Heart left ventricle (tissue), 16 donors: ENCODE measurements at regions not wholly inside any gene's neighbourhood (a gene's known extent, or its start where the extent isn't known, plus 50 kb on each side); places are given as distances from the start of the nearest gene placed in this dataset.

ENCODE experiments used
- ATAC-seq, 4 donors: fragments of 200-7000 bp; cut with Tn5 transposase; one replicate each; pipeline ENCODE4 v1.9.1; 2020 to 2022; ENCODE audit warnings: moderate library complexity in 4 of 4, mild to moderate bottlenecking in 3 of 4, moderate number of reproducible peaks in 1 of 4
- DNase-seq, 5 donors: peaks; one replicate each; pipeline ENCODE4 v3.0.0-alpha.2; 2020
- H3K27ac ChIP-seq, 12 donors: fragments of 200-600 bp; sonication (generic) in 4 of 12; one replicate each; pipeline versions ENCODE4 v1.5.0 to v1.8.0; 2016 to 2022; ENCODE audit warnings: mild to moderate bottlenecking in 2 of 12
- H3K27me3 ChIP-seq, 9 donors: fragments of 200-600 bp; sonication (generic) in 2 of 9; one replicate each; pipeline versions ENCODE4 v1.5.1 to v1.8.0; 2016 to 2022; ENCODE audit warnings: mild to moderate bottlenecking in 3 of 9
- H3K36me3 ChIP-seq, 9 donors: fragments of 200-600 bp; sonication (generic) in 2 of 9; one replicate each; pipeline versions ENCODE4 v1.5.0 to v1.8.0; 2018 to 2022; ENCODE audit warnings: mild to moderate bottlenecking in 2 of 9
- H3K4me1 ChIP-seq, 12 donors: fragments of 200-600 bp; sonication (generic) in 4 of 12; one replicate each; pipeline versions ENCODE4 v1.5.0 to v1.8.0; 2016 to 2022; ENCODE audit warnings: mild to moderate bottlenecking in 3 of 12
- H3K4me3 ChIP-seq, 12 donors: fragments of 200-600 bp; sonication (generic) in 4 of 12; one replicate each; pipeline versions ENCODE4 v1.5.0 to v1.8.0; 2017 to 2022; ENCODE audit warnings: mild to moderate bottlenecking in 9 of 12, moderate library complexity in 4 of 12
- H3K9me3 ChIP-seq, 12 donors: fragments of 200-600 bp; sonication (generic) in 4 of 12; one replicate each; pipeline versions ENCODE4 v1.5.0 to v1.8.0; 2016 to 2022; ENCODE audit warnings: mild to moderate bottlenecking in 1 of 12
- POLR2A ChIP-seq, 2 donors: fragments of 450-650 bp; IDR thresholded peaks; one replicate each; pipeline ENCODE4 v1.6.1; 2017; ENCODE audit warnings: antibody characterized with exemption in 2 of 2, mild to moderate bottlenecking in 2 of 2, moderate library complexity in 2 of 2
- WGBS, 4 donors: extraction: QIAGEN DNeasy Blood & Tissue Kit in 2 of 4; methylation state at CpG; one replicate each; pipeline versions ENCODE4 v1.1.5 to v1.1.7; 2013 to 2018; 5-methylcytosine and 5-hydroxymethylcytosine counted together
- intact Hi-C, 10 donors: fragments of 100-400 bp; cut with DNase I; formaldehyde crosslinking; loops; one replicate each; pipeline versions ENCODE4 v1.11.1 to v1.14.2; 2022
- TF ChIP-seq, protein P1 (sequence below), 12 donors: fragments of 200-600 bp; sonication (generic) in 4 of 12; IDR thresholded peaks; one replicate each; pipeline versions ENCODE4 v1.5.0 to v1.8.0; 2018 to 2022; ENCODE audit warnings: antibody characterized with exemption in 12 of 12, mild to moderate bottlenecking in 5 of 12
- donor health status: ischemic (EF 13 %, LVEDD 7.1; RV severe dilation, severe dysfunction).
- donor health status: healthy with polysubstance abuse.
- donor health status: DM: no; HTN: yes; CAD: no.
- donor health status: DM: no; HTN: no; CAD: no.
- donor health status: ischemic (EF 25% LVEDD 6.9; RV normal size, moderate dysfunction).
- donor health status: ischemic (EF 25% LVEDD 5.7; RV mildly dilated, moderate dysfunction).
- donor health status: healthy.
- donor health status: DM: yes; HTN: yes; CAD: no.
- donor health status: ischemic (EF 35%, LVEDD 5.7; RV mildly dilated, moderate dysfunction).
- donor health status: nonischemic (EF 11% LVEDD 7.7; RV severe dilation, severe dysfunction).
- donor health status: DM: yes; HTN: yes; CAD: no.
- donor health status: PGD.
- donor health status: ischemic (EF 29% LVEDD 5.4; RV normal size, mild dysfunction).
- donor health status: nonischemic (EF 23%, LVEDD 6.1; RV moderate dilation, normal function).

DNA sequence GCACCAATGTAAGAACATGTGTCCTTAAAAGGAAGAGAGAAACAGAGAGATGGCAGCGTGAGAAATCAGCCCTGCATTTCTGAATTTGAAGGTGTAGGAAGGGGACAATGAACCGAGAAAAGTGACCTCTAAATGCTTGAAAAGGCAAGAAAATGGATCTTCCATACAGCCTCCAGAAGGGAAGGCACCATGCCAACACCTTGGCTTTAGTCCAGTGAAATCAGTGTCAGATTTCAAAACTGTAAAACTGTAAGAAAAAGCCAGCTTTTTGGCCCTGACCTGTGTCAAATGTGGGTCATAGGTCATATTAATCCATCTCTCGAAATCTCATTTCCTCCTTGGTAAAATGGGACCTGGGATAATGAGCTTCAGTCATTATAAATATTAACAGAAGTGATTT, 762.3 kb downstream of the DCDC2C start:
- intact Hi-C loops = no loop called here
- H3K4me1 ChIP-seq = no peaks in the 10 kb centered on the region
- ATAC-seq (no peak), DNase-seq (no peak)
- H3K27ac ChIP-seq = no peak overlapping the region
- H3K36me3 ChIP-seq = no peaks in the 10 kb centered on the region
- WGBS, 4 donors = 62 to 69% (median 66%) methylated on average over 3 of the region's 3 CpGs
- H3K9me3 ChIP-seq = no peaks in the 10 kb centered on the region
- no peaks in the 10 kb centered on the region for H3K27me3 ChIP-seq
- H3K4me3 ChIP-seq = no peak overlapping the region
- TF ChIP-seq POLR2A (IDR thresholded peaks at IDR 0.05) = no peak
- TF ChIP-seq, protein P1, sequence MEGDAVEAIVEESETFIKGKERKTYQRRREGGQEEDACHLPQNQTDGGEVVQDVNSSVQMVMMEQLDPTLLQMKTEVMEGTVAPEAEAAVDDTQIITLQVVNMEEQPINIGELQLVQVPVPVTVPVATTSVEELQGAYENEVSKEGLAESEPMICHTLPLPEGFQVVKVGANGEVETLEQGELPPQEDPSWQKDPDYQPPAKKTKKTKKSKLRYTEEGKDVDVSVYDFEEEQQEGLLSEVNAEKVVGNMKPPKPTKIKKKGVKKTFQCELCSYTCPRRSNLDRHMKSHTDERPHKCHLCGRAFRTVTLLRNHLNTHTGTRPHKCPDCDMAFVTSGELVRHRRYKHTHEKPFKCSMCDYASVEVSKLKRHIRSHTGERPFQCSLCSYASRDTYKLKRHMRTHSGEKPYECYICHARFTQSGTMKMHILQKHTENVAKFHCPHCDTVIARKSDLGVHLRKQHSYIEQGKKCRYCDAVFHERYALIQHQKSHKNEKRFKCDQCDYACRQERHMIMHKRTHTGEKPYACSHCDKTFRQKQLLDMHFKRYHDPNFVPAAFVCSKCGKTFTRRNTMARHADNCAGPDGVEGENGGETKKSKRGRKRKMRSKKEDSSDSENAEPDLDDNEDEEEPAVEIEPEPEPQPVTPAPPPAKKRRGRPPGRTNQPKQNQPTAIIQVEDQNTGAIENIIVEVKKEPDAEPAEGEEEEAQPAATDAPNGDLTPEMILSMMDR (IDR thresholded peaks at IDR 0.05) = no peak

DNA sequence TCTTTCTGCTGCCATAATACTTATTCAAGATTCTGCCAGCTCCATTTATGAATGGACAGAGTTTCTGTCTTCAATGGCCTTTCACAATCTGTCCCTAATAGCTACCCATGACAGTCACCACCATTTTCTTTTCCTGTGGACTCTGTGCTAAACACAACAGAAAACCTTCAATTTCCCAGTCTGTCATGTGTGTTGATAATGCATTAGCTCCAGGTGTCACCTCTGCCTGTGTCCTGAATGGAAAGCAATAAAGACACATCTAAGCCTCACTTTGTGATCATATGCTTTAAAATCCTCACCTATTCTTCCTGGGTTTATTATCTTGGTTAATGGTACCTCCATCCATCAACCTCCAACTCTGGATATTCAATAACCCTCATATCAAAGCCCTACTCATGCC, 772.2 kb downstream of the DCDC2C start:
- Histone ChIP-seq H3K4me3 (no peak overlapping the region), H3K4me1 (no peaks in the 10 kb centered on the region), H3K27ac (no peak overlapping the region), H3K27me3 (no peaks in the 10 kb centered on the region), H3K36me3 (no peaks in the 10 kb centered on the region), H3K9me3 (peaks cover 0 to 5% (median 0%) of the 10 kb centered on the region in 12 donors)
- DNase-seq (no peak), ATAC-seq (no peak)
- intact Hi-C loops = no loop called here
- TF ChIP-seq POLR2A (IDR thresholded peaks at IDR 0.05) = no peak
- TF ChIP-seq, protein P1 (IDR thresholded peaks at IDR 0.05) = no peak

DNA sequence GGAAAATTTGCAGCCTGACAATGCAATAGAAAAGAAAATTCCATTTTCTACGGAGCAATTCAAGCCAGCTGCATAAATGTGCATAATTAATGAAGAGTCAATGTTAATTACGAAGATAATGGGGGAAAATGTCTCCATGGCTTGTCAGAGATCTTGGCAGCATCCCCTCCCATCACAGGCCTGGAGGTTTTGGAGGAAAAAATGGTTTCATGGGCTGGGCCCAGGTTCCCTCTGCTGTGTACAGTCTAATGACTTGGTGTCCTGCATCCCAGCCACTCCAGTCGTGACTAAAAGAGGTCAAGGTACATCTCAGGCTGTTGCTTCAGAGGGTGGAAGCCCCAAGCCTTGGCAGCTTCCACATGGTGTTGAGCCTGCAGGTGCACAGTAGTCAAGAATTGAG, 779.7 kb downstream of the DCDC2C start:
- Histone ChIP-seq H3K4me1 (no peaks in the 10 kb centered on the region), H3K36me3 (no peaks in the 10 kb centered on the region), H3K9me3 (peaks cover 0 to 17% (median 0%) of the 10 kb centered on the region in 12 donors), H3K27me3 (no peaks in the 10 kb centered on the region), H3K4me3 (no peak overlapping the region), H3K27ac (no peak overlapping the region)
- no peak for TF ChIP-seq POLR2A (IDR thresholded peaks at IDR 0.05)
- TF ChIP-seq, protein P1 (IDR thresholded peaks at IDR 0.05) = no peak
- intact Hi-C loops = no loop called here
- ATAC-seq (no peak), DNase-seq (no peak)
- 42 to 51% (median 47%) methylated on average over 3 of the region's 3 CpGs for WGBS, 4 donors

DNA sequence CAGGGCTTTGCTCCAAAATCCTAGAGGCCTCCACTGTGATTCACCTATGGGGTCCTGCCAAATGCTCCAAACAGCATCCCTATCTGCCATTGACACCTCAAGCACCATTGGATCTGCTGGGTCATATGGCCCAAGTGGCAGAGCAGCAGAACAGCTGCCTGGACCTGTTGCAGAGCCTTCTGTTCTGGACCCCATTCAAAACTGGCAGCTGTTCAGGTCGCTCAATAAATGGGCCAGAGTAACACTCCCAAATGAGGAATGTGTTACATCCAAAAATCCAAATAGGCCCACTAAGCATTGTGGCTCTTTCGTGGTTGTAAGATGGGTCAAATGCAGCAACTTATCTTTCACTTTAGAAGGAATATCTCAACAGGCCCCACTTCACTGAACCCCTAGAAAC, 783.6 kb downstream of the DCDC2C start:
- 55 to 68% (median 59%) methylated on average over 2 of the region's 2 CpGs for WGBS, 4 donors
- Histone ChIP-seq H3K4me1 (no peaks in the 10 kb centered on the region), H3K27ac (no peak overlapping the region), H3K36me3 (no peaks in the 10 kb centered on the region), H3K4me3 (no peak overlapping the region), H3K27me3 (no peaks in the 10 kb centered on the region), H3K9me3 (peaks cover 0 to 17% (median 0%) of the 10 kb centered on the region in 12 donors)
- no peak for TF ChIP-seq POLR2A (IDR thresholded peaks at IDR 0.05)
- TF ChIP-seq, protein P1 (IDR thresholded peaks at IDR 0.05) = no peak
- ATAC-seq (no peak), DNase-seq (no peak)
- intact Hi-C loops = no loop called here
